Lower leg skin (tissue), 4 donors: ENCODE measurements at regions not wholly inside any gene's neighbourhood (a gene's known extent, or its start where the extent isn't known, plus 50 kb on each side); places are given as distances from the start of the nearest gene placed in this dataset.

Source experiments
- DNase-seq, 2 donors: peaks; one replicate each; pipeline ENCODE4 v3.0.0-alpha.2; 2019; ENCODE audit warnings: low spot score in 2 of 2
- H3K4me3 ChIP-seq: fragments of 200-600 bp; sonication (generic); 2 replicates; pipeline ENCODE4 v1.5.1; 2017; ENCODE audit warnings: mild to moderate bottlenecking, low read depth; ENCODE audit not compliant: poor library complexity, severe bottlenecking
- CTCF ChIP-seq, 3 donors: fragments of 450-650 bp; IDR thresholded peaks; one replicate each; pipeline ENCODE4 v1.5.1; 2016; ENCODE audit warnings: antibody characterized with exemption in 3 of 3, mild to moderate bottlenecking in 3 of 3, moderate library complexity in 2 of 3
- POLR2A ChIP-seq, 2 donors: fragments of 450-650 bp; IDR thresholded peaks; one replicate each; pipeline ENCODE4 v1.6.1; 2016 to 2017; ENCODE audit warnings: antibody characterized with exemption in 2 of 2, mild to moderate bottlenecking in 1 of 2, moderate library complexity in 1 of 2
- WGBS, 2 donors: methylation state at CpG; one replicate each; pipeline ENCODE4 v1.1.5; 2018; 5-methylcytosine and 5-hydroxymethylcytosine counted together
- intact Hi-C: fragments of 100-400 bp; cut with DNase I; formaldehyde crosslinking; loops from one replicate; pipeline ENCODE4 v1.15.0; 2023; ENCODE audit warnings: low total_unique reads

DNA sequence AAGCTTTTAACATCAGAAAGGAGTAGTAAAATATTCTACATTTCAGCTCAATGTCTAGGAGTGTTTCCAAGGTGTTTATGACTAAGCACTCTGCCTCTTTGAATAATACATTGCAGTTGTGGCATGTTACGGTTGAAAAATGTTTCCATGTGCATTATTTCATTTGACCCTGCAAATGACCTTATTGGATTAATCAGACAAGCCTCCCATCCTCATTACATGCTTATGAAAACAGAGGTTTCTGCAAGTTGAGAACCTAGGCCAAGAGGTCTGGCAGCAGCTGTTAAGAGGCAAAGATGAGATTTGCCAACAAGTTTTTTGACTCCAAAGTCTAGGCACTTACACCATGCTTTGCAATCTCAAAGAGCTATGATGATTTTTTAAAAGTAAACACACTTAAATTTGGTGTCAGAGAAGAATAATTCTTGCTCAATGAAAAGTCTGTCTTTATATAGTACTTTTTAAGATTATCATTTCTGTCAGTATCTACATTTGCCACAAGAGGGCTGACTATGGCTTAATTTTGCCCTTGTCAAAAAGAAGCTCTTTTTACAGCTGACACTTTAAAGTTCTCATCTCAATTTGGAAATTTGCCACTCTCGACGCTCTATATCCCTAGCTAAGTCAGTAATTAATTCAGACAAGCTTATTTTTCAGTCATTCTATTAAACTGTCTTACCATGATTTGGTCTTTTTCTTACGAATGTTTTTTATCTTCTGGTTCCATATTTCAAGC lies 260.6 kb downstream of the PAX3 start:
- H3K4me3 ChIP-seq: no peak overlapping the region
- WGBS, 2 donors: 35 to 38% methylated on average over 4 of the region's 4 CpGs
- no peak for DNase-seq
- TF ChIP-seq CTCF (IDR thresholded peaks at IDR 0.05) (no peak), POLR2A (IDR thresholded peaks at IDR 0.05) (no peak)
- intact Hi-C loops: no loop called here

GRCh38 chr2:222037211-222037610 lies 261.6 kb downstream of the PAX3 start:
- no peak overlapping the region for H3K4me3 ChIP-seq
- WGBS, 2 donors: 67 to 74% methylated on average over 3 of the region's 3 CpGs
- no peak for TF ChIP-seq POLR2A (IDR thresholded peaks at IDR 0.05)
- TF ChIP-seq CTCF (IDR thresholded peaks at IDR 0.05): no peak
- DNase-seq: no peak
- intact Hi-C loops: no loop called here

GRCh38 chr2:222034058-222034457 lies 264.7 kb downstream of the PAX3 start:
- no peak overlapping the region for H3K4me3 ChIP-seq
- 85 to 91% methylated on average over 3 of the region's 3 CpGs for WGBS, 2 donors
- intact Hi-C loops: no loop called here
- TF ChIP-seq CTCF (IDR thresholded peaks at IDR 0.05): no peak
- no peak for DNase-seq

- no peak for DNase-seq
- WGBS, 2 donors: 70 to 79% methylated on average over 2 of the region's 2 CpGs
- intact Hi-C loops: no loop called here
- H3K4me3 ChIP-seq: no peak overlapping the region
- no peak for TF ChIP-seq POLR2A (IDR thresholded peaks at IDR 0.05)
- TF ChIP-seq CTCF (IDR thresholded peaks at IDR 0.05): no peak
Measured at GRCh38 chr2:222033541-222033940, 265.3 kb downstream of the PAX3 start.

DNA sequence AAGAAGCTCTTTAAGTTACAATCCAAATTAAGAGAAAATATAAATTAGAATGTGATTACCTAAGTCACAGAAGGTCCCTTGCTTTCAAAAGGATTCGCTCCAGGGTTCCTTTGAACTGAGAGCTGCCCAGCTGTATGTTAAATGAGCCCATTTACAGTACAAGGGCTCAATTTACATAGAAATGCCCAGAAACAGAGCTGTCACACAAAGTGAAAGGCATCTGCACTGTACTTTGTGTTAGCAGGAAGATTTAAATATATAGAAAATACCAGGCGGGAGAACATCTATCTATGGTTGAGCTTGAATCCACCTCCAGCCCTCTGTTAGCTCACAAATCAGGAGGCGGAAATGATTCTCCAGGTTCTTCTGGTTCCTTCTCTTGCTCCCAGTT lies 272.9 kb downstream of the PAX3 start:
- H3K4me3 ChIP-seq: no peak overlapping the region
- DNase-seq: no peak
- intact Hi-C loops: no loop called here
- TF ChIP-seq POLR2A (IDR thresholded peaks at IDR 0.05): no peak
- TF ChIP-seq CTCF (IDR thresholded peaks at IDR 0.05): no peak
- 62 to 63% methylated on average over 3 of the region's 3 CpGs for WGBS, 2 donors
